GM21737 (cell line): ENCODE measurements at regions not wholly inside any gene's neighbourhood (a gene's known extent, or its start where the extent isn't known, plus 50 kb on each side); places are given as distances from the start of the nearest gene placed in this dataset.
"Not testable (repeated sequence)": the region's sequence is repeated elsewhere in the genome, so short reads cannot be mapped to it uniquely, and the experiment has no call there.

ENCODE experiments used
- ATAC-seq: cut with Tn5 transposase; IDR thresholded peaks from one replicate; pipeline ENCODE4 v1.9.1; 2021; ENCODE audit warnings: mild to moderate bottlenecking, moderate library complexity; ENCODE audit not compliant: unreplicated experiment

GRCh38 chr6:170003451-170004160, 252.2 kb downstream of the ERMARD start:
- ATAC-seq, result no peak

DNA sequence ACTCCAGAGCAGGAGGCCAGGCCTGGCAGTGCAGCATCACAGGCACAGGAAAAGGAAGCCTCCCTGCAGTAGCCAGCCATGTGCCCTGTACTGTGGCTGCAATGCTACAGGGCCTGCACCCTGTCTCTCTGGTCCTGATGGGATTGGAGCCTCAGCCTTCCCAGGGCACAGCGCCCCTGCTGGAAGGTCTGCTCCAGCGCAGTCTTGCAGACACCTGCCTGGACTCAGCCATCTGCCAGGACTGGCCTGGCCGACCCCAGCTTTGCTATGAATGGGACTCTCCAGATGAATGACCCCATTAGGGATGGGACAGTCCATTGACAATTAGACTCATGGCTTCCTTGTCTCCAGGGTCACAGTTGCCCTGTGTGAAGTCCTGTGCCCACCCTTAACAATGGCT, 251.6 kb downstream of the ERMARD start:
- no peak for ATAC-seq

DNA sequence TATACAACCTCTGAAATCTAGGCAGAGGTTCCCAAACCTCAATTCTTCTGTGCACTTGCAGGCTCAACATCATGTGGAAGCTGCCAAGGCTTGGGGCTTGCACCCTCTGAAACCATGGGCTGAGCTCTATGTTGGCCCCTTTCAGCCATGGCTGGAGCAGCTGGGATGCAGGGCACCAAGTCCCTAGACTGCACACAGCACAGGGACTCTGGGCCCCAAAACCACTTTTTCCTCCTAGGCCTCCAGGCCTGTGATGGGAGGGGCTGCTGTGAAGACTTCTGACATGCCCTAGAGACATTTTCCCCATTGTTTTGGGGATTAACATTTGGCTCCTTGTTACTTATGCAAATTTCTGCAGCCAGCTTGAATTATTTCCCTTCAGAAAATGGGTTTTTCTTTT, 250.4 kb downstream of the ERMARD start:
- ATAC-seq, result not testable (repeated sequence)

- ATAC-seq, result no peak
Measured at GRCh38 chr6:170000071-170000843, 248.8 kb downstream of the ERMARD start.

GRCh38 chr6:169999367-169999766, 247.9 kb downstream of the ERMARD start:
- no peak for ATAC-seq

GRCh38 chr6:169998457-169998856, 247.0 kb downstream of the ERMARD start:
- no peak for ATAC-seq

- ATAC-seq, result no peak
Measured at GRCh38 chr6:169997930-169998218, 246.5 kb downstream of the ERMARD start.

- no peak for ATAC-seq
Measured at GRCh38 chr6:169997187-169997929, 245.9 kb downstream of the ERMARD start.

DNA sequence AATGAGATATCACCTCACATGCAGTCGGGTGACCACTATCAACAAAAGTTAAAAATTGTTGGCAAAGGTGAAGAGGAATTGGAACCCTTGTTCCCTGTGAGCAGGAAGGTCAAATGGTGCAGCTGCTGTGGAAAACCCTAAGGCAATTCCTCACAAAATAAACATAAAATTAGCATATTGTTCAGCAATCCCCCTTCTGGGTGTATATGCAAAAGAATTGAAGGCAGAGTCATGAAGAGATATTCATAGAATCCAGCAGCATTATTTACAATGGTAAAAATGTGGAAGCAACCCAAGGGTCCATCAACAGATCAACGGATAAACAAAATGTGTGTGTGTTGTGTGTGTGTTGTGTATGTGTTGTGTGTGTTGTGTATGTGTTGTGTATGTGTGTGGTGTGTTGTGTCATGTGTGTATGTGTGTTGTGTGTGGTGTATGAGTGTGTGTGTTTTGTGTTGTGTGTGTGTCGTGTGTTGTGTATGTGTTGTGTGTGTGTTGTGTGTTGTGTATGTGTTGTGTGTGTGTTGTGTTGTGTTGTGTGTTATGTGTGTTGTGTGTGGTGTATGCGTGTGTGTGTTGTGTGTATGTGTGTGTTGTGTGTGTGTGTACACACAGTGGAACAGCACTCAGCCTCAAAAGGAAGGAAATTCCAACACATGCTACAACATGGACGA, 245.1 kb downstream of the ERMARD start:
- ATAC-seq, result no peak

- ATAC-seq, result no peak
Measured at GRCh38 chr6:169994739-169995138, 243.3 kb downstream of the ERMARD start.

GRCh38 chr6:169993861-169994481, 242.5 kb downstream of the ERMARD start:
- no peak for ATAC-seq

DNA sequence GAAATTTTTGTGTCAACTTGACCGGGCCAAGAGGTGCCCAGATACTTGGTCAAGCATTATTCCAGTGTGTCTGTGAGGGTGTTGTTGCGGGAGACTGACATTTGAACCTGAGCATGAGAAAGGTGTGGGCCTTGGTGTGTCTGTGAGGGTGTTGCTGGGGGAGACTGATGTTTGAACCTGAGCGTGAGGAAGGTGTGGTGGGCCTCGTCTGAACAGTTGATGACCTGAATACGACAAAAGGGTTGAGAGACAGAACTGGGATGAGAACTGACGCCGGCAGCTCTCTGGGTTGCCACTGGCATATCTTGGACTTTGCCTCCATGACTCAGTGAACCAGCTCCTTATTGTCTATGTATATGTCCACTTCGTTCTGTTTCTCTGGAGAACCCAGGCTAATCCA, 240.5 kb downstream of the ERMARD start:
- ATAC-seq, result no peak

- no peak for ATAC-seq
Measured at GRCh38 chr6:169991031-169991390, 239.6 kb downstream of the ERMARD start.

- ATAC-seq, result no peak
Measured at GRCh38 chr6:169990095-169991030, 238.9 kb downstream of the ERMARD start.

DNA sequence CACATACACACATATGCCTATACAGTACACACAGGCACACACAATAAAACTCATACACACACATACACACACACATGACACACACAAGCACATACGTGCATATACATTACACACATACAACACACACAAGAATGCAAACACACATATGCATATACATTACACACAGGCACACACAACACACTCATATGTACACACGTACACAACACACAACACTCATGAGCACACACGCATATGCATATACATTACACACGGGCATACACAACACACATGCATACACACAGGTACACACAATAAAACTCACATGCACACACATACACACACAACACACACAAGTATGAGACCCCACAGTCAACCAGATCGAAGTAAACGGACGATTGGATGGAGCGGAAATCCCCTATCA, 238.2 kb downstream of the ERMARD start:
- ATAC-seq, result no peak

GRCh38 chr6:169988769-169989550, 237.5 kb downstream of the ERMARD start:
- no peak for ATAC-seq

GRCh38 chr6:169986848-169987498, 235.6 kb downstream of the ERMARD start:
- ATAC-seq, result no peak

DNA sequence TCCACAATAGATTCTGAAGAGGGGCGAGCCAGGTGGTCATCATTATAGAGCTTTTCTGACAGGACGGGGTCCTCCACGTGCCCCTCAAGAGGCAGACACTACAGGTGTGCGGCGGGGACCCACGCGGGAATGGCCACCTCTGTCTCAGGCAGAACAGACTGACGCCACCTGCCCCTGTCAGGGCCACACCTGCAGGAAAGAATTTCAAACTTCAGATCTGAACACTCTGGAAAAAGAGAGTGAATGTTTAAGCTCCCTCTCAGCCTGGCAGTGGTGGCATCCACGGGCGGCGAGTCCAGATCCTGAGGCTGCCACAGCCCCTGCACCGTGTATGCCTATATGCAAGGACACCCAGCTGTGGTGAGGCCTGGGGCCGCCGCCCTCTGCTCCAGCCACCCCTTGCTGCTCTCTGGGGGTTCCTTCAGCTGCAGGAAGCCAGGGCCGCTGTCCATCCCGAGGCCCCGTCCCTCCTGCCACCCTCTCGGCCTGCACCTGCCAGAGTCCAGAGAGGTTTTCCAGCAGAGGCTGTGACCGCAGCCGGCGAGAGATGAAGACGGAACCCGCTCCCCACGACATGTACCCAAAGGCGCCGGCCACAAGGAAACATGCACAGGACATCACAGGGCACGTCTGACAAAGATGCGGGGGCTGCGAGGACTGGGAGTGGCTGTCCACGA, 234.9 kb downstream of the ERMARD start:
- ATAC-seq, result no peak
